Thyroid gland (tissue), 4 donors: ENCODE measurements at regions not wholly inside any gene's neighbourhood (a gene's known extent, or its start where the extent isn't known, plus 50 kb on each side); places are given as distances from the start of the nearest gene placed in this dataset.

ENCODE experiments used
- POLR2A ChIP-seq, 2 donors: fragments of 450-650 bp; IDR thresholded peaks; one replicate each; pipeline ENCODE4 v1.6.1; 2017; ENCODE audit warnings: antibody characterized with exemption in 2 of 2, mild to moderate bottlenecking in 2 of 2, moderate library complexity in 1 of 2
- TF ChIP-seq, protein P1 (sequence below), 6 experiments: fragments of 200-600 bp in 3 of 6; fragments of 450-650 bp in 3 of 6; sonication (generic) in 3 of 6; IDR thresholded peaks; one replicate each; pipeline ENCODE4 v1.5.1; 2016 to 2019; ENCODE audit warnings: antibody characterized with exemption in 6 of 6, mild to moderate bottlenecking in 2 of 6, inconsistent platforms in 1 of 6, moderate library complexity in 1 of 6

DNA sequence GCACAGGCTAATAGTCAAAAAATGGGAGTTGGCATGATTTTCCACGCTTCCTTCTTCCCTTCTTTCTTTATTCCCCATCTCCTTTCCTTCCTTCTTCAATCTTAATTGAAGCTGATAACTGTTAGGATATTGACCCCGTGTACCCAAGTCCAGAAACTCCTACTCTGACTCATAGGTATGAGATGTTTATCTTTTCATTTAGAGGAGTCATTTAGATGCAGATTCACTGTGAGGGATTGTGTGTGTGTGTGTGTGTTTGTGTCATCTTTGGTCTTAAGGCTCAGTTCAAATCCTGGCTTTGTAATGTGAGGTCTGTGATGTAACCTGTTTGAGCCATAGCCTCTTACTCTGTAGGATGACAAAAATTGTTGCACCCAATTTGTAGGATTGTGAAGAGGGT lies 332.0 kb upstream of the MAF start:
- TF ChIP-seq, protein P1, sequence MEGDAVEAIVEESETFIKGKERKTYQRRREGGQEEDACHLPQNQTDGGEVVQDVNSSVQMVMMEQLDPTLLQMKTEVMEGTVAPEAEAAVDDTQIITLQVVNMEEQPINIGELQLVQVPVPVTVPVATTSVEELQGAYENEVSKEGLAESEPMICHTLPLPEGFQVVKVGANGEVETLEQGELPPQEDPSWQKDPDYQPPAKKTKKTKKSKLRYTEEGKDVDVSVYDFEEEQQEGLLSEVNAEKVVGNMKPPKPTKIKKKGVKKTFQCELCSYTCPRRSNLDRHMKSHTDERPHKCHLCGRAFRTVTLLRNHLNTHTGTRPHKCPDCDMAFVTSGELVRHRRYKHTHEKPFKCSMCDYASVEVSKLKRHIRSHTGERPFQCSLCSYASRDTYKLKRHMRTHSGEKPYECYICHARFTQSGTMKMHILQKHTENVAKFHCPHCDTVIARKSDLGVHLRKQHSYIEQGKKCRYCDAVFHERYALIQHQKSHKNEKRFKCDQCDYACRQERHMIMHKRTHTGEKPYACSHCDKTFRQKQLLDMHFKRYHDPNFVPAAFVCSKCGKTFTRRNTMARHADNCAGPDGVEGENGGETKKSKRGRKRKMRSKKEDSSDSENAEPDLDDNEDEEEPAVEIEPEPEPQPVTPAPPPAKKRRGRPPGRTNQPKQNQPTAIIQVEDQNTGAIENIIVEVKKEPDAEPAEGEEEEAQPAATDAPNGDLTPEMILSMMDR (IDR thresholded peaks at IDR 0.05): no peak
- TF ChIP-seq POLR2A (IDR thresholded peaks at IDR 0.05): no peak
